ENCODE measurements at regions not wholly inside any gene's neighbourhood (a gene's known extent, or its start where the extent isn't known, plus 50 kb on each side); places are given as distances from the start of the nearest gene placed in this dataset.

- Histone ChIP-seq H3K4me2 (ENCODE audit: low read depth, low read length, poor library complexity, severe bottlenecking) (no peak overlapping the region), H3K27me3 (ENCODE audit: insufficient read depth, low read length, poor library complexity, severe bottlenecking) (no peaks in the 10 kb centered on the region), H4K20me1 (ENCODE audit: insufficient read depth, low read length, poor library complexity, severe bottlenecking) (no peaks in the 10 kb centered on the region), H3K79me2 (ENCODE audit: insufficient read depth, low read length) (no peaks in the 10 kb centered on the region), H3K4me3 (ENCODE audit: low read length, poor library complexity, severe bottlenecking) (no peak overlapping the region), H3K9me2 (replicated peaks; ENCODE audit: low read depth, low read length) (no peaks in the 10 kb centered on the region), H3K36me3 (ENCODE audit: insufficient read depth, low read length) (no peaks in the 10 kb centered on the region), H3K4me1 (ENCODE audit: insufficient read depth, low read length, poor library complexity, severe bottlenecking) (peaks cover 6% of the 10 kb centered on the region), H2AFZ (ENCODE audit: low read length) (no peak overlapping the region), H3K9me3 (ENCODE audit: insufficient read depth, low read depth, low read length) (no peaks in the 10 kb centered on the region), H3K9ac (ENCODE audit: low read depth, low read length, poor library complexity, severe bottlenecking) (no peak overlapping the region), H3F3A (ENCODE audit: low read depth) (no peaks in the 10 kb centered on the region)
- TF ChIP-seq CTCF (conservative IDR thresholded peaks at IDR 0.05; ENCODE audit: low read length) = no peak
Measured at GRCh38 chr3:30511524-30512251, 94.7 kb upstream of the TGFBR2 start.

DNA sequence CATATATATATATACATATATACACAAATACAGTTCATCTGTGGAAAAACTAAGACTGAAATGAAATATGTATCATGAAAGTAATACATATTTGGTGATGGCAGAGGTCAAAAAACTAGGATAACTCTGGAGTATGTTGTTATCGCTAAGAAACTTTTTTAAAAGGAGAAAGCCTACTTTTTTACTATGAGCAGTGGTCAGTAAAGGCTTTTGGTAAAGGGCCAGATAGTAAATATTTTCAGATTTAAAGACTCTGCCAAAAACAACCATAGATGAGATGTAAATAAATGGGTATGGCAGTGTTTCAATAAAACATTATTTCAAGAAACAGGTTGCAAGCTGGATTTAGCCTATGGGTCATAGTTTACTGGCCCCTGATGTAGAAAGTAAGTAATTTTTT lies 93.8 kb upstream of the TGFBR2 start:
- no peak overlapping the region for H3K9ac ChIP-seq (ENCODE audit: low read depth, low read length, poor library complexity, severe bottlenecking)

GRCh38 chr3:30513374-30514152 lies 92.8 kb upstream of the TGFBR2 start:
- TF ChIP-seq CTCF (conservative IDR thresholded peaks at IDR 0.05; ENCODE audit: low read length) (no peak), EZH2phosphoT487 (IDR thresholded peaks at IDR 0.05; ENCODE audit: borderline replicate concordance) (no peak)
- Histone ChIP-seq H3K9ac (ENCODE audit: low read depth, low read length, poor library complexity, severe bottlenecking) (no peak overlapping the region), H3F3A (ENCODE audit: low read depth) (no peaks in the 10 kb centered on the region), H3K79me2 (ENCODE audit: insufficient read depth, low read length) (no peaks in the 10 kb centered on the region), H3K9me3 (ENCODE audit: insufficient read depth, low read depth, low read length) (no peaks in the 10 kb centered on the region), H3K4me1 (ENCODE audit: insufficient read depth, low read length, poor library complexity, severe bottlenecking) (peaks cover 6% of the 10 kb centered on the region), H4K20me1 (ENCODE audit: insufficient read depth, low read length, poor library complexity, severe bottlenecking) (no peaks in the 10 kb centered on the region), H3K4me2 (ENCODE audit: low read depth, low read length, poor library complexity, severe bottlenecking) (no peak overlapping the region), H3K36me3 (ENCODE audit: insufficient read depth, low read length) (no peaks in the 10 kb centered on the region), H3K9me2 (replicated peaks; ENCODE audit: low read depth, low read length) (no peaks in the 10 kb centered on the region), H2AFZ (ENCODE audit: low read length) (no peak overlapping the region), H3K27me3 (ENCODE audit: insufficient read depth, low read length, poor library complexity, severe bottlenecking) (no peaks in the 10 kb centered on the region), H3K4me3 (ENCODE audit: low read length, poor library complexity, severe bottlenecking) (no peak overlapping the region)

More for the DNA sequence above, 93.8 kb upstream of the TGFBR2 start:
- peaks cover 6% of the 10 kb centered on the region for H3K4me1 ChIP-seq (ENCODE audit: insufficient read depth, low read length, poor library complexity, severe bottlenecking)
- H3K79me2 ChIP-seq (ENCODE audit: insufficient read depth, low read length) = no peaks in the 10 kb centered on the region
- H3K9me2 ChIP-seq (replicated peaks; ENCODE audit: low read depth, low read length) = no peaks in the 10 kb centered on the region
- H4K20me1 ChIP-seq (ENCODE audit: insufficient read depth, low read length, poor library complexity, severe bottlenecking) = no peaks in the 10 kb centered on the region
- no peak overlapping the region for H3K4me3 ChIP-seq (ENCODE audit: low read length, poor library complexity, severe bottlenecking)
- no peaks in the 10 kb centered on the region for H3K36me3 ChIP-seq (ENCODE audit: insufficient read depth, low read length)
- TF ChIP-seq EZH2phosphoT487 (IDR thresholded peaks at IDR 0.05; ENCODE audit: borderline replicate concordance) (no peak), CTCF (conservative IDR thresholded peaks at IDR 0.05; ENCODE audit: low read length) (no peak)
- no peaks in the 10 kb centered on the region for H3F3A ChIP-seq (ENCODE audit: low read depth)
- H2AFZ ChIP-seq (ENCODE audit: low read length) = no peak overlapping the region
- no peaks in the 10 kb centered on the region for H3K27me3 ChIP-seq (ENCODE audit: insufficient read depth, low read length, poor library complexity, severe bottlenecking)
- no peaks in the 10 kb centered on the region for H3K9me3 ChIP-seq (ENCODE audit: insufficient read depth, low read depth, low read length)
- H3K4me2 ChIP-seq (ENCODE audit: low read depth, low read length, poor library complexity, severe bottlenecking) = no peak overlapping the region
